Panc1 (cell line): ENCODE measurements at regions not wholly inside any gene's neighbourhood (a gene's known extent, or its start where the extent isn't known, plus 50 kb on each side); places are given as distances from the start of the nearest gene placed in this dataset.

Source experiments
- ATAC-seq: fragments of 200-7000 bp; cut with Tn5 transposase; 2 replicates; pipeline ENCODE4 v1.9.1; 2020; ENCODE audit warnings: mild to moderate bottlenecking, moderate library complexity
- BruUV-seq: library from RNA; stranded (reverse); fragments of 400-500 nt; replicated peaks from 2 replicates; lab custom pipeline; 2021; lab: Mats Ljungman, UMichigan
- CTCF ChIA-PET: fragments of 300-600 bp; sonication (Branson Sonifier 250); formaldehyde crosslinking; loops from one replicate; lab custom pipeline; 2022; ENCODE audit warnings: antibody characterized with exemption; lab: Charles Lee
- POLR2A ChIA-PET: fragments of 300-600 bp; sonication (Branson Sonifier 250); formaldehyde crosslinking; loops from one replicate; lab custom pipeline; 2022; ENCODE audit warnings: antibody characterized with exemption; lab: Charles Lee
- DNase-seq: peaks from one replicate; pipeline ENCODE4 v3.0.0-alpha.2; 2010; ENCODE audit warnings: low read depth, low spot score
- H3K27ac ChIP-seq: 2 replicates; pipeline ENCODE4 v1.5.1; 2011; ENCODE audit warnings: mild to moderate bottlenecking, low read length, inconsistent platforms
- H3K27me3 ChIP-seq: fragments of 200-500 bp; sonication (Bioruptor generic); 2 replicates; pipeline ENCODE4 v1.6.0; 2014; ENCODE audit warnings: low read length, inconsistent platforms; ENCODE audit not compliant: control insufficient read depth, insufficient read depth
- H3K36me3 ChIP-seq: fragments of 200-500 bp; sonication (Bioruptor generic); 2 replicates; pipeline ENCODE4 v1.5.1; 2014; ENCODE audit warnings: inconsistent platforms, mild to moderate bottlenecking, low read length, moderate library complexity; ENCODE audit not compliant: control insufficient read depth, insufficient read depth
- H3K4me1 ChIP-seq: 2 replicates; pipeline ENCODE4 v1.5.1; 2011; ENCODE audit warnings: inconsistent platforms, mild to moderate bottlenecking, low read length, moderate library complexity; ENCODE audit not compliant: control insufficient read depth, insufficient read depth
- H3K4me3 ChIP-seq, 2 experiments: 2 replicates each; pipeline ENCODE4 v1.5.1; 2011 to 2012; ENCODE audit warnings: low read depth in 2 of 2, low read length in 2 of 2, mild to moderate bottlenecking in 2 of 2, inconsistent platforms in 1 of 2, moderate library complexity in 1 of 2
- H3K9me3 ChIP-seq: fragments of 200-500 bp; sonication (Bioruptor generic); 2 replicates; pipeline ENCODE4 v1.5.1; 2014; ENCODE audit warnings: low read depth, mild to moderate bottlenecking, inconsistent platforms, low read length, moderate library complexity; ENCODE audit not compliant: control insufficient read depth, insufficient read depth
- CTCF ChIP-seq: fragments of 450-650 bp; IDR thresholded peaks from 2 replicates; pipeline ENCODE4 v1.5.1; 2017; ENCODE audit warnings: mild to moderate bottlenecking
- POLR2AphosphoS5 ChIP-seq: IDR thresholded peaks from 2 replicates; pipeline ENCODE4 v1.6.1; 2012; ENCODE audit warnings: mild to moderate bottlenecking, low read depth, low read length, moderate library complexity
- REST ChIP-seq, 2 experiments: IDR thresholded peaks; 2 replicates each; pipeline ENCODE4 v1.6.1; 2011 to 2012; ENCODE audit warnings: low read depth in 2 of 2, control low read depth in 1 of 2, low read length in 1 of 2, mild to moderate bottlenecking in 1 of 2, moderate library complexity in 1 of 2; ENCODE audit not compliant: insufficient read depth in 1 of 2
- SIN3A ChIP-seq: IDR thresholded peaks from 2 replicates; pipeline ENCODE4 v1.6.1; 2012; ENCODE audit warnings: low read depth, mild to moderate bottlenecking, low read length, moderate library complexity, borderline replicate concordance; ENCODE audit not compliant: insufficient read depth
- TCF7L2 ChIP-seq: IDR thresholded peaks from 2 replicates; pipeline ENCODE4 v1.6.1; 2011; ENCODE audit warnings: mild to moderate bottlenecking, low read depth, low read length, inconsistent platforms
- in situ Hi-C: cut with HindIII; loops from 2 replicates; pipeline ENCODE4 v1.10.0; 2016; ENCODE audit warnings: low sequenced_read_pairs, low pct_unique_long_range_greater_than_20kb
- intact Hi-C: fragments of 100-400 bp; cut with micrococcal nuclease; formaldehyde crosslinking; loops from one replicate; pipeline ENCODE4 v1.10.0; 2022; ENCODE audit not compliant: unreplicated experiment

DNA sequence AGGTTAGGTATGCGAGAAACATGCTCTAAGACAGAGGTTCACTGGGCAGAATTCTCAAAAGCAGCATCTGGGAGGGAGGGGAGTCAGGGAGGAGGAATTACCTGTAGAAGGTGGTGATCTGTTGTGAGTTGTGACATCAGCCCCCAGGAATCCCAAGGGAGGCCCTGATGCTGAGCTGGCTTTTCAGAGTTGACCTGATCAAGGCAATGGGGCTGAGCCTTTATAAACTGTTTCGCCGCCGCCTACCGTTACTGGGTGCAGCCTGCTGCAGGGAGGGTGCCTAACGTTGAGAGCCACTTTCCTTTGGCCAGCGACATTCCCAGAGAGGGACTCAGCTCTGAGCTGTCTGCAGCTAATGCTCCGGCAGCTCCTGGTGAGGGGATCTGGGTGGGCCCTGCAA lies 257.9 kb upstream of the TMEM132C start:
- no TSS peak for BruUV-seq
- intact Hi-C loops (no loop called here), in situ Hi-C loops (no loop called here)
- no peak overlapping the region for H3K4me3 ChIP-seq
- ATAC-seq (no peak), DNase-seq (no peak)
- H3K27me3 ChIP-seq: no peaks in the 10 kb centered on the region; the same call in 1 of the 2 replicates
- no peaks in the 10 kb centered on the region for H3K9me3 ChIP-seq
- ChIA-PET CTCF (no interaction called here), POLR2A (no interaction called here)
- no peak for TF ChIP-seq SIN3A
- H3K27ac ChIP-seq: no peak overlapping the region
- no peaks in the 10 kb centered on the region for H3K36me3 ChIP-seq
- H3K4me1 ChIP-seq: no peaks in the 10 kb centered on the region

DNA sequence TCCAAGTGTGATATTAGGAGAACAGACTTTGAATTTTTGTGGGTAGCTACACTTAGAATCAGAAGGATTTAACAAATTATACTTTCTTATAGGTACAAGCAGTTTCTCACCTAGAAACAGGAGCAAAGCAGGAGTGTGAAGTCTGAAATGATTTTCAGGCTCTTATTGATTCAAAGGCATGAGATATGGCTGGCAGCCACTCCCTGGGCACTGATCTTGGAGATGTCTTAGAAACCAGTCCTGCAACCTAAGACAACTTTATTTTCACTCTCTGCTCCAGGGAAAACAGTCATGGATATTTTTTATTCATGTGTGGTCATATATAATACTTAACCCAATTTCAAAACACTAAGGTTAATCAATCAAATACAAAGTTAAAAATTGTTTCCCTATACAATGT lies 254.9 kb upstream of the TMEM132C start:
- ChIA-PET CTCF (no interaction called here), POLR2A (no interaction called here)
- no peaks in the 10 kb centered on the region for H3K9me3 ChIP-seq
- ATAC-seq: no peak
- in situ Hi-C loops (no loop called here), intact Hi-C loops (no loop called here)
- BruUV-seq: no TSS peak
- no peaks in the 10 kb centered on the region for H3K4me1 ChIP-seq
- H3K27me3 ChIP-seq: no peaks in the 10 kb centered on the region; the same call in 1 of the 2 replicates
- no peak for TF ChIP-seq TCF7L2
- no peak for TF ChIP-seq CTCF
- TF ChIP-seq POLR2AphosphoS5: no peak
- no peak for TF ChIP-seq REST (IDR thresholded peaks at IDR 0.05; ENCODE audit: insufficient read depth in 1 of 2, low read depth in 2 of 2, low read length in 1 of 2)
- TF ChIP-seq SIN3A: no peak
- no peak overlapping the region for H3K4me3 ChIP-seq
- no peak overlapping the region for H3K27ac ChIP-seq
- no peak for DNase-seq
- no peaks in the 10 kb centered on the region for H3K36me3 ChIP-seq

GRCh38 chr12:128015276-128015675 lies 251.7 kb upstream of the TMEM132C start:
- ATAC-seq (no peak), DNase-seq (no peak)
- TF ChIP-seq SIN3A: no peak
- TF ChIP-seq CTCF: no peak
- no peak for TF ChIP-seq REST (IDR thresholded peaks at IDR 0.05; ENCODE audit: insufficient read depth in 1 of 2, low read depth in 2 of 2, low read length in 1 of 2)
- no peak for TF ChIP-seq TCF7L2
- intact Hi-C loops: no loop called here
- no peaks in the 10 kb centered on the region for H3K9me3 ChIP-seq
- no TSS peak for BruUV-seq
- no peak overlapping the region for H3K4me3 ChIP-seq
- in situ Hi-C loops: no loop called here
- CTCF ChIA-PET: no interaction called here
- POLR2A ChIA-PET: interaction anchor here (0.6 kb wide), 1 partner anchor 11 kb away, joined by 3 read pairs; no protein-coding TSS in a partner anchor
- no peaks in the 10 kb centered on the region for H3K4me1 ChIP-seq
- no peak overlapping the region for H3K27ac ChIP-seq
- H3K27me3 ChIP-seq: no peaks in the 10 kb centered on the region
- H3K36me3 ChIP-seq: no peaks in the 10 kb centered on the region
